Activated CD8-positive, alpha-beta T cell treated with anti-CD3 and anti-CD28 coated beads for 36 hours (primary cell): ENCODE measurements at regions not wholly inside any gene's neighbourhood (a gene's known extent, or its start where the extent isn't known, plus 50 kb on each side); places are given as distances from the start of the nearest gene placed in this dataset.

Experiments used
- ATAC-seq: fragments of 200-7000 bp; cut with Tn5 transposase; one replicate; pipeline ENCODE4 v1.10.0; 2021; ENCODE audit warnings: mild to moderate bottlenecking, moderate library complexity
- CTCF ChIA-PET: fragments of 350-600 bp; sonication (Branson Sonifier 250); formaldehyde crosslinking; loops from one replicate; lab custom pipeline; 2021; ENCODE audit warnings: antibody characterized with exemption; lab: Charles Lee
- POLR2A ChIA-PET: fragments of 350-600 bp; sonication (Branson Sonifier 250); formaldehyde crosslinking; loops from one replicate; lab custom pipeline; 2021; ENCODE audit warnings: antibody characterized with exemption; lab: Charles Lee
- DNase-seq: peaks from one replicate; pipeline ENCODE4 v3.0.0-alpha.2; 2020
- H3K27ac Mint-ChIP-seq: one replicate; pipeline ENCODE4 v1.8.0; 2021; ENCODE audit warnings: mild to moderate bottlenecking, mixed read lengths
- H3K27me3 Mint-ChIP-seq: one replicate; pipeline ENCODE4 v1.8.0; 2021; ENCODE audit warnings: mixed read lengths
- H3K36me3 Mint-ChIP-seq: one replicate; pipeline ENCODE4 v1.8.0; 2021; ENCODE audit warnings: low read depth, mixed read lengths
- H3K4me1 Mint-ChIP-seq: one replicate; pipeline ENCODE4 v1.8.0; 2021; ENCODE audit warnings: low read depth, mixed read lengths
- H3K4me3 Mint-ChIP-seq: one replicate; pipeline ENCODE4 v1.8.0; 2021; ENCODE audit warnings: mild to moderate bottlenecking, moderate library complexity, mixed read lengths
- H3K9me3 Mint-ChIP-seq: one replicate; pipeline ENCODE4 v1.8.0; 2021; ENCODE audit warnings: mixed read lengths
- CTCF ChIP-seq: fragments of 200-600 bp; IDR thresholded peaks from one replicate; pipeline ENCODE4 v1.8.0; 2022; ENCODE audit warnings: antibody characterized with exemption, mild to moderate bottlenecking
- intact Hi-C: fragments of 100-400 bp; cut with micrococcal nuclease; formaldehyde crosslinking; loops from one replicate; pipeline ENCODE4 v1.10.0; 2022

DNA sequence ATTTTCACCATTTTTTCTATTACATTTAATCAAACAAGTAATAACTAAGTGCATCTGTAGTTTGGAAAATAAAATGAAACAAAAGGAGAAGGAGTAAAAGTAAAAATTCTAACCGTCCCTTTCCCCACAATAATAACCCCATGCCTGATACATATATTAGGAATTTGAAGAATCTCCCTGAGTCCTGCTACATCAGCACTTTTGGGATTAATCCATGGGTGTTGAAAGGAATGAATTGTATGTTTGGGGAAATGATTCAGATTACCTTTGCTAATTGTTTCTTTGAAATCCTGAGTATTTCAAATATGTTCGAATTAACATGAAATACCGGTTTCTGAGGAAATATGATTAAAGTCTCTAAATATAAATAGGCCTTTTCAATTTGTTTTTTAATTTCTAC, 648.0 kb downstream of the CDY2B start:
- TF ChIP-seq CTCF = no peak
- no peaks in the 10 kb centered on the region for H3K36me3 Mint-ChIP-seq
- intact Hi-C loops = no loop called here
- H3K4me1 Mint-ChIP-seq = no peaks in the 10 kb centered on the region
- ChIA-PET CTCF (no interaction called here), POLR2A (no interaction called here)
- ATAC-seq (no peak), DNase-seq (no peak)
- H3K27me3 Mint-ChIP-seq = no peaks in the 10 kb centered on the region
- no peak overlapping the region for H3K4me3 Mint-ChIP-seq
- H3K9me3 Mint-ChIP-seq = peaks cover 9% of the 10 kb centered on the region
- no peak overlapping the region for H3K27ac Mint-ChIP-seq

GRCh38 chrY:17223502-17223901, 656.5 kb downstream of the CDY2B start:
- intact Hi-C loops = no loop called here
- CTCF ChIA-PET = no interaction called here
- Mint-ChIP-seq H3K4me3 (no peak overlapping the region), H3K4me1 (no peaks in the 10 kb centered on the region), H3K27me3 (no peaks in the 10 kb centered on the region), H3K27ac (no peak overlapping the region), H3K9me3 (peaks cover 3% of the 10 kb centered on the region), H3K36me3 (no peaks in the 10 kb centered on the region)
- DNase-seq = no peak
- POLR2A ChIA-PET = no interaction called here
- no peak for ATAC-seq
- no peak for TF ChIP-seq CTCF

GRCh38 chrY:17202395-17202794, 677.6 kb downstream of the CDY2B start:
- no peak for DNase-seq
- ATAC-seq = no peak
- Mint-ChIP-seq H3K27ac (no peak overlapping the region), H3K9me3 (peaks cover 6% of the 10 kb centered on the region), H3K4me3 (no peak overlapping the region), H3K36me3 (no peaks in the 10 kb centered on the region), H3K4me1 (no peaks in the 10 kb centered on the region), H3K27me3 (no peaks in the 10 kb centered on the region)
- no peak for TF ChIP-seq CTCF
- intact Hi-C loops = no loop called here
- ChIA-PET POLR2A (no interaction called here), CTCF (no interaction called here)

- H3K9me3 Mint-ChIP-seq = no peaks in the 10 kb centered on the region
- H3K4me3 Mint-ChIP-seq = no peak overlapping the region
- no peak for TF ChIP-seq CTCF
- DNase-seq (no peak), ATAC-seq (no peak)
- ChIA-PET CTCF (no interaction called here), POLR2A (no interaction called here)
- no peaks in the 10 kb centered on the region for H3K27me3 Mint-ChIP-seq
- H3K4me1 Mint-ChIP-seq = no peaks in the 10 kb centered on the region
- no peaks in the 10 kb centered on the region for H3K36me3 Mint-ChIP-seq
- intact Hi-C loops = no loop called here
- H3K27ac Mint-ChIP-seq = no peak overlapping the region
Observed at GRCh38 chrY:17184299-17184698, 695.7 kb downstream of the CDY2B start.

DNA sequence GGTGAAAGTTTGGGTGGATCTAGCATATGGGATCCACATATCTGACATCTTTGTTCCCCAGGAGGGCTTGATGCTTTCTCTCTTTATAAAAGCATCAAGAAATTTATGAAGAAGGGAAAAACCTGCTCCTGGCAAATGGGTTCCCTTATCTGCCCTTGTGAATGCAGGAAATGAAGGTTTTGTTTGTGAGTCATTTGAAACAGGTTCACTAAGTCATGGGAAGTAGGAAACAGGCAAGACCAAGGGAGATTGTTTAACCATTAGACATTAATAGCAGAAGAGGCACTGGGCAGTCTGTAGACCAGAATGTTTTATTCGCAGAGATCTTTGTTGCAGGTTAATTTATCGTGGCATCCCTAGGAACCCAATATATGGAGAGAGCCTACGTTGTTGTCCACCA, 713.1 kb downstream of the CDY2B start:
- POLR2A ChIA-PET = no interaction called here
- Mint-ChIP-seq H3K27ac (no peak overlapping the region), H3K4me1 (no peaks in the 10 kb centered on the region), H3K36me3 (no peaks in the 10 kb centered on the region), H3K27me3 (no peaks in the 10 kb centered on the region), H3K9me3 (peaks cover 3% of the 10 kb centered on the region), H3K4me3 (no peak overlapping the region)
- CTCF ChIA-PET = no interaction called here
- no peak for DNase-seq
- intact Hi-C loops = no loop called here
- no peak for ATAC-seq
- no peak for TF ChIP-seq CTCF
